ENCODE measurements at regions not wholly inside any gene's neighbourhood (a gene's known extent, or its start where the extent isn't known, plus 50 kb on each side); places are given as distances from the start of the nearest gene placed in this dataset.

DNA sequence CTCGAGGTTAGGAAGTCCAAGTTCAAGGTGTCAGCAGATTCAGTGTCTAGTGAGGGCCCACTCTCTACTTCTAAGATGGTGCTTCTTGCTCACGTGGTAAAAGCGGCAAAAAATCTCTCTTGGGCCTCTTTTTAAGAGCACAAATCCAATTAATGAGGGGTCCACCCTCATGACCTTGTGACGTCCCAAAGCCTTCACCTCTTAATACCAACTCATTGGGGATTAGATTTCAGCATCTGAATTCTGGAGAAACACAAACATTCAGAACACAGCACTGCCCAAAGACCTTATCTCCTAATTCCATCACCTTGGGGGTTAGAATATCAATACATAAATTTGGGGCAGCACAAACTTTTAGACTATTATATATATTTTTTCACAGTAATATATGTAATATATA is 146.4 kb upstream of the GPC6 start:
- Histone ChIP-seq H3K4me3 (ENCODE audit: low read length) (no peak overlapping the region), H3K27me3 (replicated peaks; ENCODE audit: insufficient read depth, low read length) (no peaks in the 10 kb centered on the region), H3K27ac (ENCODE audit: low read length) (no peak overlapping the region), H3K9me3 (replicated peaks; ENCODE audit: insufficient read depth, low read length) (no peaks in the 10 kb centered on the region), H3K79me2 (ENCODE audit: low read length) (no peaks in the 10 kb centered on the region), H3K9me2 (replicated peaks; ENCODE audit: insufficient read depth, low read length) (no peaks in the 10 kb centered on the region), H3K9ac (ENCODE audit: low read length) (no peak overlapping the region), H3K36me3 (replicated peaks; ENCODE audit: insufficient read depth, low read length) (no peaks in the 10 kb centered on the region), H3F3A (ENCODE audit: insufficient read depth, low read length) (no peaks in the 10 kb centered on the region), H2AFZ (ENCODE audit: low read length) (no peak overlapping the region), H3K4me2 (ENCODE audit: low read depth, low read length) (no peak overlapping the region), H4K20me1 (ENCODE audit: insufficient read depth, low read length) (no peaks in the 10 kb centered on the region; the same call in 1 of the 2 replicates), H3K4me1 (ENCODE audit: low read length) (no peaks in the 10 kb centered on the region)
- TF ChIP-seq, protein P1, sequence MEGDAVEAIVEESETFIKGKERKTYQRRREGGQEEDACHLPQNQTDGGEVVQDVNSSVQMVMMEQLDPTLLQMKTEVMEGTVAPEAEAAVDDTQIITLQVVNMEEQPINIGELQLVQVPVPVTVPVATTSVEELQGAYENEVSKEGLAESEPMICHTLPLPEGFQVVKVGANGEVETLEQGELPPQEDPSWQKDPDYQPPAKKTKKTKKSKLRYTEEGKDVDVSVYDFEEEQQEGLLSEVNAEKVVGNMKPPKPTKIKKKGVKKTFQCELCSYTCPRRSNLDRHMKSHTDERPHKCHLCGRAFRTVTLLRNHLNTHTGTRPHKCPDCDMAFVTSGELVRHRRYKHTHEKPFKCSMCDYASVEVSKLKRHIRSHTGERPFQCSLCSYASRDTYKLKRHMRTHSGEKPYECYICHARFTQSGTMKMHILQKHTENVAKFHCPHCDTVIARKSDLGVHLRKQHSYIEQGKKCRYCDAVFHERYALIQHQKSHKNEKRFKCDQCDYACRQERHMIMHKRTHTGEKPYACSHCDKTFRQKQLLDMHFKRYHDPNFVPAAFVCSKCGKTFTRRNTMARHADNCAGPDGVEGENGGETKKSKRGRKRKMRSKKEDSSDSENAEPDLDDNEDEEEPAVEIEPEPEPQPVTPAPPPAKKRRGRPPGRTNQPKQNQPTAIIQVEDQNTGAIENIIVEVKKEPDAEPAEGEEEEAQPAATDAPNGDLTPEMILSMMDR (IDR thresholded peaks at IDR 0.05; ENCODE audit: low read length): no peak
- no peak for TF ChIP-seq EZH2 (optimal IDR thresholded peaks at IDR 0.05; ENCODE audit: low read depth, low read length)
- no peak for TF ChIP-seq EZH2phosphoT487 (IDR thresholded peaks at IDR 0.05; ENCODE audit: low read length)
- no peak for DNase-seq

DNA sequence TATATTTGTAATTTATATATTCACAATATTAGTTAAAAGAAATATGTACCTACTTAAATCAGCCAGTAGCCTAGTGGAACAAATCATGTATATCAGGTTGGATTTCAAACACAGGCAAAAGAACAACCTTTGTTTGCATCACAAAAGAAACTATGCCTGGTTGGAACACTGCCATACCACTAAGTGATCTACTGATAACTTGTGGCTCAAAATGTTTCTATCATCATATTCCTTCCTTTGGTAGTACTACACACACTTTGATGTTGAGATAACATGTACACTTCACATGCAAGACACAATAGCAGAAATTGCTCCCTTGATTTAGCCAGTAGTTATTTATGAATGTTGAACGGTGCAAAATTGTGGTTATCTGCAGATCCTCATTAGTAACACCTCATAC is 146.0 kb upstream of the GPC6 start:
- Histone ChIP-seq H4K20me1 (ENCODE audit: insufficient read depth, low read length) (no peaks in the 10 kb centered on the region; the same call in 1 of the 2 replicates), H3K9ac (ENCODE audit: low read length) (no peak overlapping the region), H3K9me2 (replicated peaks; ENCODE audit: insufficient read depth, low read length) (no peaks in the 10 kb centered on the region), H3K4me1 (ENCODE audit: low read length) (no peaks in the 10 kb centered on the region), H3K79me2 (ENCODE audit: low read length) (no peaks in the 10 kb centered on the region), H3K4me2 (ENCODE audit: low read depth, low read length) (no peak overlapping the region), H3K9me3 (replicated peaks; ENCODE audit: insufficient read depth, low read length) (no peaks in the 10 kb centered on the region), H3K36me3 (replicated peaks; ENCODE audit: insufficient read depth, low read length) (no peaks in the 10 kb centered on the region), H3K27ac (ENCODE audit: low read length) (no peak overlapping the region), H3F3A (ENCODE audit: insufficient read depth, low read length) (no peaks in the 10 kb centered on the region), H2AFZ (ENCODE audit: low read length) (no peak overlapping the region), H3K4me3 (ENCODE audit: low read length) (no peak overlapping the region), H3K27me3 (replicated peaks; ENCODE audit: insufficient read depth, low read length) (no peaks in the 10 kb centered on the region)
- TF ChIP-seq, protein P1 (IDR thresholded peaks at IDR 0.05; ENCODE audit: low read length): no peak
- TF ChIP-seq EZH2phosphoT487 (IDR thresholded peaks at IDR 0.05; ENCODE audit: low read length): no peak
- TF ChIP-seq EZH2 (optimal IDR thresholded peaks at IDR 0.05; ENCODE audit: low read depth, low read length): no peak
- DNase-seq: no peak

DNA sequence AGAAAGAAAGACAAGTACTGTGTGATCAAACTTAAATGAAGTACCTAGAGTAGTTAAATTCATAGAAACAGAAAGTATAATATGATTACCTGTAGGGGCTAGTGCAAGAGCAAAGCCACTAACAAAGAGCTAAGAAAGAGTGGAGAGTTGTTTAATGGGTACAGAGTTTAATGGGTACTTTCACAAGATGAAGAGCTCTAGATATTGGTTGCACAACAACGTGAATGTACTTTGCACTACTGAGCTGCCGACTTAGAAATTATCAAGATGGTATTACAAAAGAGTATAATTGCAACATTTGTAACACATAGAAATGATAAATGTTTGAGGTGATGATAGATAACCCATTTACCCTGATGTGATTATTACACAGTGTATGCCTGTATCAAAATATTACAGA is 140.3 kb upstream of the GPC6 start:
- no peaks in the 10 kb centered on the region for H3K27me3 ChIP-seq (replicated peaks; ENCODE audit: insufficient read depth, low read length)
- H3K9ac ChIP-seq (ENCODE audit: low read length): no peak overlapping the region
- DNase-seq: no peak
- no peak overlapping the region for H3K4me3 ChIP-seq (ENCODE audit: low read length)
- no peaks in the 10 kb centered on the region for H3K79me2 ChIP-seq (ENCODE audit: low read length)
- H3F3A ChIP-seq (ENCODE audit: insufficient read depth, low read length): no peaks in the 10 kb centered on the region
- H3K9me3 ChIP-seq (replicated peaks; ENCODE audit: insufficient read depth, low read length): no peaks in the 10 kb centered on the region
- H3K4me2 ChIP-seq (ENCODE audit: low read depth, low read length): no peak overlapping the region
- H3K36me3 ChIP-seq (replicated peaks; ENCODE audit: insufficient read depth, low read length): no peaks in the 10 kb centered on the region
- H3K27ac ChIP-seq (ENCODE audit: low read length): no peak overlapping the region
- H4K20me1 ChIP-seq (ENCODE audit: insufficient read depth, low read length): no peaks in the 10 kb centered on the region
- H3K9me2 ChIP-seq (replicated peaks; ENCODE audit: insufficient read depth, low read length): no peaks in the 10 kb centered on the region
- TF ChIP-seq EZH2 (optimal IDR thresholded peaks at IDR 0.05; ENCODE audit: low read depth, low read length): no peak
- TF ChIP-seq EZH2phosphoT487 (IDR thresholded peaks at IDR 0.05; ENCODE audit: low read length): no peak
- TF ChIP-seq, protein P1 (IDR thresholded peaks at IDR 0.05; ENCODE audit: low read length): no peak
- H3K4me1 ChIP-seq (ENCODE audit: low read length): no peaks in the 10 kb centered on the region
- no peak overlapping the region for H2AFZ ChIP-seq (ENCODE audit: low read length)
